ENCODE measurements at regions not wholly inside any gene's neighbourhood (a gene's known extent, or its start where the extent isn't known, plus 50 kb on each side); places are given as distances from the start of the nearest gene placed in this dataset.

DNA sequence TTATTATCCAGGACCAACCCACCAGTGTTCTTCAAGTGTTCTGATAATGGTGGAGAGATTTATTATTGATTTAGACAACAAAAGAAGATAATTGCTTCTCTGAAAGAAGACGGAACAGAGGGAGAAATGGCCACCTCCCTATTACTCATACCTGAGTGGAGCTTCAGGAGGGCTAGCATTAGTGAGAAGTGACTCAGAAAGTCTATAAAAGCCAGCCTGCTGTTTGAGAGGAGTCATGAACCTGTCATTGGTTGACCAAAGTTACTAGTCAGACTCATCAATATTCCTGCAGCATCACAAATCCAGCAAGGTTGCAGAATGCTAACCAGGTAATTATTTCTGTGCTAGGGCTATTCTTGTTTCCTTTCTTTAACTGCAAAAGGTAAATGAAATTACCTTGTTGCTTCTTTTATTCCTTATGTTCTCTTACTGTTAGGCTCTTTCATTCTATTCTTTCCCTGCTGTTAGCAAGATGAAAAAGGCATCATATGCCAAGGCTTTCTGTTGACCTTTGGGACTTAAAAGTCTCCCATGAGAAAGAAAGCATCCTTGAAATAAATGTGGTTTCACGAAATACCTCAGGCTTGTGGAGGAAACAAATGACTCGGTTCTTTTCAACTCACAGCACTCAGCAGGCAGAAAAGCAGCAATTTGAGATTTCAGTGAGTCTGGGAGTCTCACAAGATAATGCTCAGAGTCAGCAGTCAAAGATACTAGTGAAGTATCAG lies 256.4 kb upstream of the PHYHIPL start (continued):
- TF ChIP-seq, protein P1, sequence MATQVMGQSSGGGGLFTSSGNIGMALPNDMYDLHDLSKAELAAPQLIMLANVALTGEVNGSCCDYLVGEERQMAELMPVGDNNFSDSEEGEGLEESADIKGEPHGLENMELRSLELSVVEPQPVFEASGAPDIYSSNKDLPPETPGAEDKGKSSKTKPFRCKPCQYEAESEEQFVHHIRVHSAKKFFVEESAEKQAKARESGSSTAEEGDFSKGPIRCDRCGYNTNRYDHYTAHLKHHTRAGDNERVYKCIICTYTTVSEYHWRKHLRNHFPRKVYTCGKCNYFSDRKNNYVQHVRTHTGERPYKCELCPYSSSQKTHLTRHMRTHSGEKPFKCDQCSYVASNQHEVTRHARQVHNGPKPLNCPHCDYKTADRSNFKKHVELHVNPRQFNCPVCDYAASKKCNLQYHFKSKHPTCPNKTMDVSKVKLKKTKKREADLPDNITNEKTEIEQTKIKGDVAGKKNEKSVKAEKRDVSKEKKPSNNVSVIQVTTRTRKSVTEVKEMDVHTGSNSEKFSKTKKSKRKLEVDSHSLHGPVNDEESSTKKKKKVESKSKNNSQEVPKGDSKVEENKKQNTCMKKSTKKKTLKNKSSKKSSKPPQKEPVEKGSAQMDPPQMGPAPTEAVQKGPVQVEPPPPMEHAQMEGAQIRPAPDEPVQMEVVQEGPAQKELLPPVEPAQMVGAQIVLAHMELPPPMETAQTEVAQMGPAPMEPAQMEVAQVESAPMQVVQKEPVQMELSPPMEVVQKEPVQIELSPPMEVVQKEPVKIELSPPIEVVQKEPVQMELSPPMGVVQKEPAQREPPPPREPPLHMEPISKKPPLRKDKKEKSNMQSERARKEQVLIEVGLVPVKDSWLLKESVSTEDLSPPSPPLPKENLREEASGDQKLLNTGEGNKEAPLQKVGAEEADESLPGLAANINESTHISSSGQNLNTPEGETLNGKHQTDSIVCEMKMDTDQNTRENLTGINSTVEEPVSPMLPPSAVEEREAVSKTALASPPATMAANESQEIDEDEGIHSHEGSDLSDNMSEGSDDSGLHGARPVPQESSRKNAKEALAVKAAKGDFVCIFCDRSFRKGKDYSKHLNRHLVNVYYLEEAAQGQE (IDR thresholded peaks at IDR 0.05; ENCODE audit: unreplicated experiment) = no peak
- no peak for TF ChIP-seq ZNF114 (CRISPR knock-in tag; IDR thresholded peaks at IDR 0.05)
- no peak for TF ChIP-seq NANOG (IDR thresholded peaks at IDR 0.05; ENCODE audit: borderline replicate concordance)
- TF ChIP-seq ZNF331 (CRISPR knock-in tag; IDR thresholded peaks at IDR 0.05; ENCODE audit: low read depth) = no peak
- TF ChIP-seq EZH2 (IDR thresholded peaks at IDR 0.05; ENCODE audit: low read depth, unreplicated experiment) = no peak
- TF ChIP-seq, protein P2, sequence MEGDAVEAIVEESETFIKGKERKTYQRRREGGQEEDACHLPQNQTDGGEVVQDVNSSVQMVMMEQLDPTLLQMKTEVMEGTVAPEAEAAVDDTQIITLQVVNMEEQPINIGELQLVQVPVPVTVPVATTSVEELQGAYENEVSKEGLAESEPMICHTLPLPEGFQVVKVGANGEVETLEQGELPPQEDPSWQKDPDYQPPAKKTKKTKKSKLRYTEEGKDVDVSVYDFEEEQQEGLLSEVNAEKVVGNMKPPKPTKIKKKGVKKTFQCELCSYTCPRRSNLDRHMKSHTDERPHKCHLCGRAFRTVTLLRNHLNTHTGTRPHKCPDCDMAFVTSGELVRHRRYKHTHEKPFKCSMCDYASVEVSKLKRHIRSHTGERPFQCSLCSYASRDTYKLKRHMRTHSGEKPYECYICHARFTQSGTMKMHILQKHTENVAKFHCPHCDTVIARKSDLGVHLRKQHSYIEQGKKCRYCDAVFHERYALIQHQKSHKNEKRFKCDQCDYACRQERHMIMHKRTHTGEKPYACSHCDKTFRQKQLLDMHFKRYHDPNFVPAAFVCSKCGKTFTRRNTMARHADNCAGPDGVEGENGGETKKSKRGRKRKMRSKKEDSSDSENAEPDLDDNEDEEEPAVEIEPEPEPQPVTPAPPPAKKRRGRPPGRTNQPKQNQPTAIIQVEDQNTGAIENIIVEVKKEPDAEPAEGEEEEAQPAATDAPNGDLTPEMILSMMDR (conservative IDR thresholded peaks at IDR 0.05; ENCODE audit: low read depth in 2 of 2) = no peak
- TF ChIP-seq JUNB (IDR thresholded peaks at IDR 0.05; ENCODE audit: unreplicated experiment) = no peak
- TF ChIP-seq CREB1 (CRISPR knock-in tag; IDR thresholded peaks at IDR 0.05; ENCODE audit: low read depth) = no peak
- no peak for TF ChIP-seq STAT1 (IDR thresholded peaks at IDR 0.05; ENCODE audit: unreplicated experiment)
- TF ChIP-seq, protein P3, sequence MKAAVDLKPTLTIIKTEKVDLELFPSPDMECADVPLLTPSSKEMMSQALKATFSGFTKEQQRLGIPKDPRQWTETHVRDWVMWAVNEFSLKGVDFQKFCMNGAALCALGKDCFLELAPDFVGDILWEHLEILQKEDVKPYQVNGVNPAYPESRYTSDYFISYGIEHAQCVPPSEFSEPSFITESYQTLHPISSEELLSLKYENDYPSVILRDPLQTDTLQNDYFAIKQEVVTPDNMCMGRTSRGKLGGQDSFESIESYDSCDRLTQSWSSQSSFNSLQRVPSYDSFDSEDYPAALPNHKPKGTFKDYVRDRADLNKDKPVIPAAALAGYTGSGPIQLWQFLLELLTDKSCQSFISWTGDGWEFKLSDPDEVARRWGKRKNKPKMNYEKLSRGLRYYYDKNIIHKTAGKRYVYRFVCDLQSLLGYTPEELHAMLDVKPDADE (IDR thresholded peaks at IDR 0.05) = no peak

DNA sequence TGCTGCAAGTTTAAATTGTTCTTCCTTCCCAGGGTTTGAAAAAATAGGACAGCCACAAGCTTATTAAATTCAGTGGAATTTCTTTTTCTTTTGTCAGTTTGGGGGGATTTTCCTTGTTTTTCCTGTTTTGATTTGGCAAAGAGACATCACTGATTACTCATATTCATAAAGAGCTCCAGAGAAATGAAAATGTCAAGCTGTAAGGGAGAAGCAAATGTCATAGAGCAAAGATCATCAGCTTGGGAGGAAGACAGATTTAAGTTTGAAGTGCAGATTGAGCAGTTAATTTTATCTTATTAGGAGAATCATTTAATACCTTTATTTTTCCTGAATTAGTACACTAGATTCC lies 255.8 kb upstream of the PHYHIPL start:
- peak overlapping the region; percentile 53 for H3K27ac ChIP-seq (ENCODE audit: low read depth)
- H3K4me2 ChIP-seq = peak overlapping the region; percentile 5; the same call in 1 of the 2 replicates
- no peaks in the 10 kb centered on the region for H3K27me3 ChIP-seq (ENCODE audit: insufficient read depth)
- Mint-ChIP-seq H3K27me3 (ENCODE audit: insufficient read depth, low read depth, poor library complexity) (peaks cover 2% of the 10 kb centered on the region), H3K36me3 (ENCODE audit: low read depth) (no peaks in the 10 kb centered on the region), H3K4me3 (no peak overlapping the region), H3K4me1 (peaks cover 6% of the 10 kb centered on the region), H3K27ac (no peak overlapping the region; the same call in 1 of the 2 replicates), H3K9me3 (no peaks in the 10 kb centered on the region)
- 0 out of 2 replicates have a peak, but pooled peaks cover 11% of the 10 kb centered on the region for H3K4me1 ChIP-seq (ENCODE audit: insufficient read depth)
- peak overlapping the region; percentile 67; the same call in 1 of the 2 replicates for H2AFZ ChIP-seq
- no peaks in the 10 kb centered on the region for H4K20me1 ChIP-seq (replicated peaks; ENCODE audit: insufficient read depth)
- no peaks in the 10 kb centered on the region for H3K36me3 ChIP-seq (ENCODE audit: insufficient read depth)
- ATAC-seq = no peak
- H3K4me3 ChIP-seq = no peak overlapping the region
- no peak for DNase-seq (ENCODE audit: low spot score)
- no peaks in the 10 kb centered on the region for H3F3A ChIP-seq (replicated peaks; ENCODE audit: low read depth)
- H3K9me2 ChIP-seq (ENCODE audit: insufficient read depth) = no peaks in the 10 kb centered on the region
- no peaks in the 10 kb centered on the region for H3K79me2 ChIP-seq (replicated peaks; ENCODE audit: insufficient read depth)
- TF ChIP-seq JUNB (IDR thresholded peaks at IDR 0.05; ENCODE audit: unreplicated experiment) = no peak
- TF ChIP-seq, protein P3 (IDR thresholded peaks at IDR 0.05) = no peak
- TF ChIP-seq ZNF331 (CRISPR knock-in tag; IDR thresholded peaks at IDR 0.05; ENCODE audit: low read depth) = no peak
- no peak for TF ChIP-seq POLR2AphosphoS5 (IDR thresholded peaks at IDR 0.05; ENCODE audit: low read depth)
- no peak for TF ChIP-seq NANOG (IDR thresholded peaks at IDR 0.05; ENCODE audit: borderline replicate concordance)
- no peak for TF ChIP-seq STAT1 (IDR thresholded peaks at IDR 0.05; ENCODE audit: unreplicated experiment)
- no peak for TF ChIP-seq CREB1 (CRISPR knock-in tag; IDR thresholded peaks at IDR 0.05; ENCODE audit: low read depth)
- TF ChIP-seq EZH2phosphoT487 (IDR thresholded peaks at IDR 0.05; ENCODE audit: unreplicated experiment) = no peak

All from GM23338 (cell line).